Stimulated activated CD8-positive, alpha-beta memory T cell treated with anti-CD3 and anti-CD28 coated beads, Interleukin-4, amount 100 ng/mL, for 24 hours (primary cell): ENCODE measurements at regions not wholly inside any gene's neighbourhood (a gene's known extent, or its start where the extent isn't known, plus 50 kb on each side); places are given as distances from the start of the nearest gene placed in this dataset.
"Not testable (repeated sequence)": the region's sequence is repeated elsewhere in the genome, so short reads cannot be mapped to it uniquely, and the experiment has no call there.

Source experiments
- DNase-seq: peaks from one replicate; pipeline ENCODE4 v3.0.0-alpha.2; 2020; ENCODE audit warnings: low read depth

GRCh38 chr1:111063595-111063994 is 76.3 kb downstream of the DRAM2 start:
- no peak for DNase-seq

DNA sequence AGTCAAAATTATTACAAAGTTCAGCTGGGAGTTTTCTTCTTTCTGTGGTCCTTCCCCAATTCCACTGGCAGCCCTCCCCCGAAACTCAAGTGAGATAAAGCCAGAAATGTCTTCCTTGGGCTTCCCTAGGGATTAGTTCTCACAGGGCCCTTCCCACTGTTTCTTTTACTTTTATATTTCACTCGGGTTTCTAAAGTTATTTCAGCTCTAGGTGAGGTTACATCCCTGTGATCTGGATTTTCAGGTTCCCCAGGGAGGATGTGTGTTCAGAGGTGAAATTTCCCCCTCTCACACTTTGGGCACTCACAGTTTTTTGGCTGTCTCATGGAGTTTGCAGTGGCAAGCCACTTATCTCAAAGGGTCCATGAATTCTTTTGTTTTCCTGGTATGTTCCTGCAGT is 77.3 kb downstream of the DRAM2 start:
- DNase-seq, result no peak

- no peak for DNase-seq
Observed at GRCh38 chr1:111062081-111062480, 77.8 kb downstream of the DRAM2 start.

- DNase-seq, result no peak
Observed at GRCh38 chr1:111054656-111055055, 85.2 kb downstream of the DRAM2 start.

DNA sequence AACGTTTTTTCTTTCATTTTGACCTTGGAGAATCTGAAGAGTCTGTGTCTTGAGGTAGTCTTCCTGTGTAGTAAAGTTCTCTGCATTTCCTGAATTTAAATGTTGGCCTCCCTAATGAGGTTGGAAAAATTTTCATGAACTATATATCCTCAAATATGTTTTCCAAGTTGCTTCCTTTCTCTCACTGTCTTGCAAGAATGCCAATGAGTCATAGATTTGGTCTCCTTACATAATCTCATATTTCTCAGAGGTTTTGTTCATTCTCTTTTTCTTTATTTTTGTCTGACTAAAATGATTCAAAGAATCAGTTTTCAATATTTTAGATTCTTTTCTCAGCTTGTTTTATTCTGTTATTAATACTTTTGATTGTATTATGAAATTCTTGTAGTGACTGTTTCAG is 87.6 kb downstream of the DRAM2 start:
- DNase-seq, result no peak

DNA sequence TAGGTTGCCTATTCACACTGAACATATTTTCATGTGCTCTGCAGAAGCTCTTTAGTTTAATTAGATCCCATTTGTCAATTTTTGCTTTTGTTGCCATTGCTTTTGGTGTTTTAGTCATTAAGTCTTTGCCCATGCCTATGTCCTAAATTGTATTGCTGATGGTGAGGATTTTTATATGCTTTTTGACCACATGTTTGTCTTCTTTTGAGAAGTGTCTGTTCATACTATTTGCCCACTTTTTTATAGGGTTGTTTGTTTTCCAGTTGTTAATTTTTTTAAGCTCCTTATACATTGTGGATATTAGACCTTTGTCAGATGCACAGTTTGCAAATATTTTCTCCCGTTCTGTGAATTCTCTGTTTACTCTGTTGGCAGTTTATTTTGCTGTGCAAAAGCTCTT is 84.5 kb upstream of the LRIF1 start:
- DNase-seq, result not testable (repeated sequence)

DNA sequence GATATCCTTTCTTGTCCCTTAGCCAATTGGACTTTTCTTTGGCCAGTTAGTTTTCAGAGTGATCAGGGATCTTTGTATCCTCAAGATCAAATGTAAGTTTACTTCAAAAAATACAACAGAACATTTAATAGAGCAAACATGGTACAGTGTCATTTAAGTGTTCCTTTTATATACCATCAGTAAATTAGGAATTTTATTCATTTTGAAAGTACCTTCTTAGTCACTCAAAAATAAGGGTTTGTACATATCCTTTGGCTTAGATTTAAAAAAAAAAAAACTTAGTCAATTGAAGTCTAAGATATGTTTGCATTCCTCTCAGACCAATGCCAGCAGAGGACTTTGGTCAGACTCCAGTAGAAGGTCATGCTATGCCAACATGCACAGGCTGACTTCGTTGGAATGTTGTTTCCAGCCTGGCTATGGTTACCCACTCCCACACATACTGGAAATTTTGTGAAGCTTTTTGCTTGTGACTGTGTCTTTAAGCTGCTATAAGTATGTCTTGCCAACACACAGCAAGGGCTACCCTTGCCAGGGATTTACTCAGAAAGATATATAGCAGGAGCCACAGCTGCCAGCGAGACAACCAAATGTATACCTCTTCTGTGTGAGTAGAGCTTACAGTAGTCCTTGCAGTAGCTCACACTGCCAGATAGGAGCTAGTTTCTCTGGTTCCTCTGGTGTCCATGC is 81.5 kb upstream of the LRIF1 start:
- DNase-seq, result no peak

- DNase-seq, result no peak
Observed at GRCh38 chr1:111032295-111032897, 68.7 kb upstream of the LRIF1 start.

- DNase-seq, result peak; percentile 23
Observed at GRCh38 chr1:111030590-111030989, 66.9 kb upstream of the LRIF1 start.

DNA sequence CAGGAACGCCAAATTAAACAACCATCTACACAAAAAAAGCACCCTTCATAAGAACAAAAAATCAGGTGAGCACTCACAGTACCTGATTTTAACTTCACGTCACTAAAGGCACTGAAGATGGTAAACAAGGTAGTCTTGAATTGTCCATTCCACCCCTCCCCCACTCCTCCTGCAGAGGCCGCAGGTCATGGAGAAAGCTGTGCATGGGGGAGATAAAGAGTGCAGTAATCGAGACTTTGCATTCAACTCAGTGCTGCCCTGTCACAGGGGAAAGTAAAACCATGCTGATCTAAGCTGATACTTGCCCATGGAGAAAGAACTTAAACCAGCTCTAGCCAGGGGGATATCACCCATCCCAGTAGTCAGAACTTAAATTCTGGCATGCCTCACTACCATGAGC is 61.4 kb upstream of the LRIF1 start:
- DNase-seq, result no peak

DNA sequence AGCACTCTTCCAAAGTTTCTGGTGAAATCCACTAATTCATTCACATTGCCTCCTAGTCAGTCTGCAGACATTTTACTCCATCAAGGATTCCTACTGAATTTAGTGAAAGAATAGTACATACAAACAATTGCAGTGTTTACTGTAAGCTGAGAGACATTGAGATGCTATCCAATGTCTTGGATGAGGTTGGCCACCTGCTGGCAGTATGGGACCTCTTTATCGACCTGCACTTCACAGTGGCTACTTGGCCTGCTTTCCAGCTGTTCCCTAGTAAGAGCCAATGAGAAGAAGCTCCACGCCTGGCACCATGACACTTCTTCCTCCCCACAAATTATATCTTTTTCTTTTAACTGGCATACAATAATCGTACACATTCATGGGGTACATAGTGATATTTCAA is 51.5 kb upstream of the LRIF1 start:
- DNase-seq, result no peak
